Esophagus muscularis mucosa (tissue), 4 donors: ENCODE measurements at regions not wholly inside any gene's neighbourhood (a gene's known extent, or its start where the extent isn't known, plus 50 kb on each side); places are given as distances from the start of the nearest gene placed in this dataset.

ENCODE experiments used
- DNase-seq: peaks from one replicate; pipeline ENCODE4 v3.0.0-alpha.2; 2017; ENCODE audit errors: extremely low spot score
- H3K27ac ChIP-seq, 4 donors: fragments of 200-600 bp; sonication (generic); replicated peaks in 1 of 4; 1 replicate in 3 of 4; 2 replicates in 1 of 4; pipeline ENCODE4 v1.5.1; 2016 to 2019; ENCODE audit warnings: mild to moderate bottlenecking in 1 of 4
- H3K27me3 ChIP-seq, 4 donors: fragments of 200-600 bp; sonication (generic); one replicate each; pipeline versions ENCODE4 v1.5.1 to v1.6.0; 2016 to 2019
- H3K36me3 ChIP-seq, 4 donors: fragments of 200-600 bp; sonication (generic); one replicate each; pipeline ENCODE4 v1.5.1; 2016 to 2019
- H3K4me1 ChIP-seq, 4 donors: fragments of 200-600 bp; sonication (generic); one replicate each; pipeline ENCODE4 v1.5.1; 2016 to 2019
- H3K4me3 ChIP-seq, 4 donors: fragments of 200-600 bp; sonication (generic); 1 replicate in 2 of 4; 2 replicates in 2 of 4; pipeline ENCODE4 v1.5.1; 2016 to 2019; ENCODE audit warnings: mild to moderate bottlenecking in 4 of 4, moderate library complexity in 1 of 4
- H3K9me3 ChIP-seq, 4 donors: fragments of 200-600 bp; sonication (generic); 1 replicate in 3 of 4; 2 replicates in 1 of 4; pipeline ENCODE4 v1.5.1; 2016 to 2019
- CTCF ChIP-seq, 3 experiments: fragments of 200-600 bp in 2 of 3; fragments of 450-650 bp in 1 of 3; sonication (generic) in 2 of 3; IDR thresholded peaks; one replicate each; pipeline ENCODE4 v1.5.1; 2017 to 2019; ENCODE audit warnings: antibody characterized with exemption in 3 of 3, mild to moderate bottlenecking in 2 of 3, moderate library complexity in 1 of 3
- EP300 ChIP-seq: sonication (generic); formaldehyde crosslinking; IDR thresholded peaks from one replicate; pipeline ENCODE4 v1.6.1; 2017; ENCODE audit warnings: antibody characterized with exemption
- POLR2A ChIP-seq: fragments of 450-650 bp; IDR thresholded peaks from one replicate; pipeline ENCODE4 v1.6.1; 2017; ENCODE audit warnings: antibody characterized with exemption, moderate library complexity, mild to moderate bottlenecking, low read depth
- POLR2AphosphoS5 ChIP-seq, 2 donors: sonication (generic); formaldehyde crosslinking; IDR thresholded peaks; one replicate each; pipeline ENCODE4 v1.6.1; 2017; ENCODE audit warnings: antibody characterized with exemption in 2 of 2
- WGBS: methylation state at CpG from one replicate; pipeline ENCODE4 v1.1.5; 2018; 5-methylcytosine and 5-hydroxymethylcytosine counted together
- intact Hi-C: fragments of 100-400 bp; cut with DNase I; formaldehyde crosslinking; loops from one replicate; pipeline ENCODE4 v1.15.1; 2023

DNA sequence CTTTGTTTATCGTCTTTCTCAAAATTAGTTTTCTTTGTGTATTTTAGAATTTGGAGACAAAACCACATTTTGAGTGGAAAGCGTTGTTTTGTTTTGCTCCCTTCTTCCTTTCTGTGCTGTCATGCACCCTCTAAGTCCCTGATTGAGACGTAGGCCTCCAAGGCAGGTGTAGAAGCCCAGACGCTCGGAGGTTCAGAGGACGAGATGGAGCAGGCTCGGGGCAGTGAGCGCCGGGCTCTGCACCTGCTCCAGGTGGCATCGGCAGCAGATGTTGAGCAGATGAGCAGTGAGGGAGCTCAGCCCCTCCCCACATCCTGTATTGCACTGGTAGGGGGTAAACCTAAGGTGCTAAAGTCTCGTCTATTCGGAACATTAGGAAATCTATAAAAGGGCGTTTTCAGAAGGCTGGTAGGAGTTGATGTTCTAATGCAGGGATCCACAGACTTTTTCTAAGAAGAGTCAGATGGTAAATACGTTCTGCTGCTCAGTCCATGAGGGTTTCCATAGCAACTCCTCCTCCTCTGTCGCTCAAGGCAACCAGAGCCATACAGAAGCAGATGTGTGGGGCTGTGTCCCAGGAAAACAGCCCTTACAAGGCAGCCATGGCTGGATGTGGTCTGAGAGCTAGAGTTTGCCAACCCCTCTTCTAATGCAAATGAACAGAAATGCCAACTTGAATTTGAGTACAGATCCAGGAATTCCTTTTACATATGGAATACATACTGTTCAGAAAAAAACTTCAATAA is 724.2 kb downstream of the BRD1 start:
- no peak overlapping the region for H3K4me3 ChIP-seq
- TF ChIP-seq EP300 (no peak), POLR2AphosphoS5 (IDR thresholded peaks at IDR 0.05) (no peak), CTCF (IDR thresholded peaks at IDR 0.05) (no peak), POLR2A (no peak)
- no peaks in the 10 kb centered on the region for H3K36me3 ChIP-seq
- no peaks in the 10 kb centered on the region for H3K9me3 ChIP-seq
- DNase-seq, result no peak
- no peaks in the 10 kb centered on the region for H3K4me1 ChIP-seq
- peaks cover 0 to 84% (median 0%) of the 10 kb centered on the region in 4 donors for H3K27me3 ChIP-seq
- no peak overlapping the region for H3K27ac ChIP-seq
- 61% methylated on average over 15 of the region's 15 CpGs for WGBS
- intact Hi-C loops, result no loop called here

DNA sequence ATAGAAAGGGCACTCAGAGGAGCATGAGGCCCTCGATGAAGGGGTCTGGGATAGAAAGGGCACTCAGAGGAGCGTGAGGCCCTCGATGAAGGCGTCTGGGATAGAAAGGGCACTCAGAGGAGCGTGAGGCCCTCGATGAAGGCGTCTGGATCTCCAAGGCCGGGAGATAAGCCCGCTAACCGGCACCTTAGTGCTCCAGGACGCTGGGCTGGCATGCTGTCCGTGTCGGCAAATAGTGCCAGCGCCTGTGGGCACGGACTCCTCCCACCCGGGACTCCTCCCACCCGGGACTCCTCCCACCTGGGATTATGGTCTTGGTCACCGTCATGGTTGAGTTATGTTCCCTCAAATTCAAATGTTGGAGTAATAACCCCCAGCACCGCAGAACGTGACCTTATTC is 725.3 kb downstream of the BRD1 start:
- Histone ChIP-seq H3K36me3 (no peaks in the 10 kb centered on the region), H3K4me3 (no peak overlapping the region), H3K4me1 (no peaks in the 10 kb centered on the region), H3K27ac (no peak overlapping the region), H3K9me3 (no peaks in the 10 kb centered on the region), H3K27me3 (peaks cover 0 to 73% (median 0%) of the 10 kb centered on the region in 4 donors)
- DNase-seq, result no peak
- intact Hi-C loops, result no loop called here
- TF ChIP-seq POLR2AphosphoS5 (IDR thresholded peaks at IDR 0.05), result no peak
- no peak for TF ChIP-seq EP300
- TF ChIP-seq CTCF (IDR thresholded peaks at IDR 0.05), result no peak
- 89% methylated on average over 20 of the region's 20 CpGs for WGBS

DNA sequence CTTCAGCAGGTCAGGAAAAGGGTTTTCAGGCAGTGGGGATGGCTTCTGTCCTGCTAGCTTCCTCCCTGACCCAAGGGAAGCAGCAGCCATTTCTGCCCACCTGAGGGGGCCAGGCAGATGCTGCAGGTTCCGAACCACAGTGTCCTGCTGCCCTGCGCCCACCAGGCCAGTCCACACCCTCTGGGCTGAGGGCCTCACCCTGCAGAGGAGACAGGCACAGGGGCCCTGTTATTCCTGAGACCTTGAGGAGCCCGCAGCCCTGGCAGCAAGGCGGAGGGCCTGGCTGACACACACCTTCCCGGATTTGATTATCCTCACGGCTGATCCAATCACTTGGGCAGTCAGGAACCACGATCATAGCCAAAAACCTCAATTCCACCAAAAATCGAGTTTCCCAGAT is 725.8 kb downstream of the BRD1 start:
- H3K4me3 ChIP-seq, result no peak overlapping the region
- H3K27ac ChIP-seq, result no peak overlapping the region
- DNase-seq, result no peak
- H3K4me1 ChIP-seq, result no peaks in the 10 kb centered on the region
- peaks cover 0 to 68% (median 0%) of the 10 kb centered on the region in 4 donors for H3K27me3 ChIP-seq
- H3K9me3 ChIP-seq, result no peaks in the 10 kb centered on the region
- TF ChIP-seq CTCF (IDR thresholded peaks at IDR 0.05) (no peak), POLR2A (no peak), POLR2AphosphoS5 (IDR thresholded peaks at IDR 0.05) (no peak)
- intact Hi-C loops, result no loop called here
- H3K36me3 ChIP-seq, result no peaks in the 10 kb centered on the region
- WGBS, result 79% methylated on average over 8 of the region's 8 CpGs

DNA sequence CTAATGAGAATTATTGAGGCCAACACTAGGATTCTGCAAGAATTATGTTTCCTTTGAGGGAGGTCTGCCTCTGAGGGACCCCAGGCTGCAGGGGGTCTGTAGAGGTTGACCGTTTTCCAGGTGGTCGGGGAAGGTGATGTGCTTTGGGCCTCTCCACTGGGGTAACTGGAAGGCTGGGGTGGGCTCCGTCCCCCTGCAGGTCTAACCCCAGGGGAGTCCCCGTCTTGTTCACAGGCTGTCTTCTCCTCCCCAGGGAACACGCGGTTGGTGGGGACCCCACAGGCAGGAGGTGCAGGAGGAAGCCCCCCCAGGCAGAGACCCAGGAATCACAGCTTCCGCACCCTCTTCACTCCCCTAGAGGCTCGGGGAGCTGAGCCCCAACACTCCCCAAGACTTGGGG is 726.4 kb downstream of the BRD1 start:
- DNase-seq, result no peak
- Histone ChIP-seq H3K4me1 (no peaks in the 10 kb centered on the region), H3K27ac (no peak overlapping the region), H3K4me3 (no peak overlapping the region), H3K27me3 (peaks cover 0 to 61% (median 0%) of the 10 kb centered on the region in 4 donors), H3K36me3 (no peaks in the 10 kb centered on the region), H3K9me3 (no peaks in the 10 kb centered on the region)
- no peak for TF ChIP-seq POLR2AphosphoS5 (IDR thresholded peaks at IDR 0.05)
- TF ChIP-seq EP300, result no peak
- TF ChIP-seq CTCF (IDR thresholded peaks at IDR 0.05), result no peak
- TF ChIP-seq POLR2A, result no peak
- intact Hi-C loops, result no loop called here
- 89% methylated on average over 6 of the region's 8 CpGs for WGBS

DNA sequence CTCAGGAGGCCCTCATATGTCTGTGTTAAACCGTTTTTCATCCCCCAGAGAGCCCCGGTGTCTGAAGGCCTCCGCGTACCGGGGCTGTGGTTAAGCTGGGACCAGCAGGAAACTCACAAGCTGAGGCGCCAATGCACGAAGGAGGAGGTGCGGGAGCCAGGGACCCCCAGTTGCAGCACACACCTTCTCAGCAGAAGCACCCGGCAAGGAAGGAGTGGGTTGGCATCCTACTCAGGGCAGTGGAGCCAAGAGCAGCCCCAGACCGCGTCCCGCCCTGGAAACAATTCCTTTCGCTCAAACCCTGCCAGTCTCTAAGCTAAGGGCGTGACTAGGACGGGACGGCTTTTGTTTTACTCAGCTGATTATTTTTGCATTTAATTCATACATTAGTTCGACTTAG is 726.9 kb downstream of the BRD1 start:
- H3K27ac ChIP-seq, result no peak overlapping the region
- no peak overlapping the region for H3K4me3 ChIP-seq
- H3K4me1 ChIP-seq, result no peaks in the 10 kb centered on the region
- no peak for TF ChIP-seq POLR2A
- no peak for TF ChIP-seq CTCF (IDR thresholded peaks at IDR 0.05)
- no peak for TF ChIP-seq EP300
- no peak for TF ChIP-seq POLR2AphosphoS5 (IDR thresholded peaks at IDR 0.05)
- H3K27me3 ChIP-seq, result peaks cover 0 to 57% (median 0%) of the 10 kb centered on the region in 4 donors
- intact Hi-C loops, result no loop called here
- 58% methylated on average over 17 of the region's 17 CpGs for WGBS
- no peaks in the 10 kb centered on the region for H3K36me3 ChIP-seq
- H3K9me3 ChIP-seq, result no peaks in the 10 kb centered on the region
- no peak for DNase-seq
